ENCODE measurements at regions not wholly inside any gene's neighbourhood (a gene's known extent, or its start where the extent isn't known, plus 50 kb on each side); places are given as distances from the start of the nearest gene placed in this dataset.

DNA sequence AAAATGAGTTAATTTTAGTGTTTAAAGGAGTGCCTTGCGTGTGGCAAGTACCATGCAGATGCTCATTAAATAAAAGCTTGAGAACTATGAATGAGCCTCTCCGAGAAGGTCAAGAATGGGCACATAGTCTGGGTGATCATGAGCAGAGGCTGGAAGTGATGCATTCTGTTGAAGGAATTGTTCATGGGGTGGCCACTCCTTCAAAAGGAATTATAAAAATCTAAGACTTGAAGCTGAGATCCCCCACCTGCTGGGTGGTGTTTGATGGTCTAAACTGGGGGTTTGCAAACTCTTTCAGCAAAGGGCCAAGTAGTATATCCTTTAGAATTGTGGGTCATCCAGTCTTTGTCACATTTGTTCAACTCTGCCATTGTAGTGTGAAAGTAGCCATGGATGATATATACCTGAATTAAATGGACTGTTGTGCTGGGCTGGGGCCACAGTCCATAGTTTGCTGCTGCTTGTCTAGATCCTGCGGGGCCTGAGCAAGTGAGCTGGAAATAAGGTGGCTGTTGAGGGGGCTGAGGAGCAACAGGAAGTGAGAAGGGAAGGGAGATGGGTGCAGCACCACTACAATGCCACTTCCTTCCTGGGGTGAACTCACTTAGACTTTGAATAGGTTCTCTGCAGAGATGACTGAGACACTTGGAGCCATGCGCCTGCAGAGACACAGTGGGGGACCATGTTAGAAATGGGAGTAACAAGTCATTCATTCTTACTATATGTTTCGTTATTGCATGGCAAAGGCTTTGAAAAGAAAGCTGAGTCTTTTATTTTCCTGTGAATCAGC lies 179.0 kb downstream of the SNX19 start:
- no peak for DNase-seq (ENCODE audit: low read depth, low spot score)
- TF ChIP-seq CTCF (conservative IDR thresholded peaks at IDR 0.05) = no peak
- Mint-ChIP-seq H3K9me3 (peaks cover 40% of the 10 kb centered on the region), H3K4me1 (peaks cover 11% of the 10 kb centered on the region), H3K4me3 (no peak overlapping the region), H3K27me3 (ENCODE audit: low read depth) (no peaks in the 10 kb centered on the region), H3K27ac (ENCODE audit: unreplicated experiment) (no peak overlapping the region), H3K36me3 (ENCODE audit: low read depth) (peaks cover 28% of the 10 kb centered on the region)

GRCh38 chr11:130737866-130738431 lies 178.3 kb downstream of the SNX19 start:
- Mint-ChIP-seq H3K9me3 (peaks cover 35% of the 10 kb centered on the region), H3K4me1 (peaks cover 11% of the 10 kb centered on the region), H3K36me3 (ENCODE audit: low read depth) (peaks cover 26% of the 10 kb centered on the region), H3K4me3 (no peak overlapping the region), H3K27me3 (ENCODE audit: low read depth) (no peaks in the 10 kb centered on the region), H3K27ac (ENCODE audit: unreplicated experiment) (no peak overlapping the region)
- no peak for TF ChIP-seq CTCF (conservative IDR thresholded peaks at IDR 0.05)
- no peak for DNase-seq (ENCODE audit: low read depth, low spot score)

DNA sequence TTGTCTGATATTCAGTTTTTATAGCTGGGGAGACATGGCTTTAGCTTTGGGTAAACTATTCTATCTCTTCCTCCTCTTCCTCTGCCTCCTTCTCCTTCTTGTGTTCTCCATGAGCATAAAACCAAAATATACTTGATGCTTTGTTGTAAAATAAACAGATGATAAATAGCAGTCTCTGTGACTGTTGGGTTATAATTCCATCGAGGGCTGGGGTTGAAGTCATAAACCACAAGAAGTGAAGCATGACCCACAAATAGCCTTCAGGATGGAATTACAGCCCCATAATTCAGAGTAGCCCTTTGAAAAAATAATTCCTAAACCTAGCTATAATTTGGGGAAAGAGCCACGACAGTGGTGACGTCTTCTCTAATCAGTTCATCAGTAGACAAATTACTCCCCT lies 177.7 kb downstream of the SNX19 start:
- Mint-ChIP-seq H3K9me3 (peaks cover 30% of the 10 kb centered on the region), H3K4me3 (no peak overlapping the region), H3K27me3 (ENCODE audit: low read depth) (no peaks in the 10 kb centered on the region), H3K36me3 (ENCODE audit: low read depth) (peaks cover 27% of the 10 kb centered on the region), H3K27ac (ENCODE audit: unreplicated experiment) (no peak overlapping the region), H3K4me1 (peaks cover 11% of the 10 kb centered on the region)
- no peak for DNase-seq (ENCODE audit: low read depth, low spot score)
- no peak for TF ChIP-seq CTCF (conservative IDR thresholded peaks at IDR 0.05)

DNA sequence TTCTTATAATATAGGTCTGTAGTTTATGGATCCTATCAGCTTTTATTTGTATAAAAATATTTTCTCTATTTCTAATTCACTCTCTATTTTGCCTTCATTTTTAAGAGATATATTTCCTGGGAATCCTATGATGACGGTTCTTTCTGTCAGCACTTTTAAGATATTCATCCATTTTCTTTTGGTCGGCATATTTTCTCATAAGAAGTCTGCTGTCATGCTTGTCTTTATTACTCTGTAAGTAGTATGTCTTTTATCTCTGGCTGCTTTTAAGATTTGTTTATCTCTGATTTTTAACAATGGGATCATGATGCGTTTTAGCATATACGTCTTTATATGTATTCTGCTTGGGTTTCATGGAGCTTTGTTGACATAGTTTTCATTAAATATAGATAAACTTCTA lies 175.5 kb downstream of the SNX19 start:
- TF ChIP-seq CTCF (conservative IDR thresholded peaks at IDR 0.05) = no peak
- DNase-seq (ENCODE audit: low read depth, low spot score) = no peak
- Mint-ChIP-seq H3K27me3 (ENCODE audit: low read depth) (no peaks in the 10 kb centered on the region), H3K4me3 (no peak overlapping the region), H3K27ac (ENCODE audit: unreplicated experiment) (no peak overlapping the region), H3K36me3 (ENCODE audit: low read depth) (peaks cover 18% of the 10 kb centered on the region), H3K4me1 (peaks cover 11% of the 10 kb centered on the region), H3K9me3 (peaks cover 20% of the 10 kb centered on the region)

- no peaks in the 10 kb centered on the region for H3K27me3 Mint-ChIP-seq (ENCODE audit: low read depth)
- peaks cover 22% of the 10 kb centered on the region for H3K9me3 Mint-ChIP-seq
- no peaks in the 10 kb centered on the region for H3K4me1 Mint-ChIP-seq
- no peak for DNase-seq (ENCODE audit: low read depth, low spot score)
- H3K27ac Mint-ChIP-seq (ENCODE audit: unreplicated experiment) = no peak overlapping the region
- no peak for TF ChIP-seq CTCF (conservative IDR thresholded peaks at IDR 0.05)
- H3K36me3 Mint-ChIP-seq (ENCODE audit: low read depth) = peaks cover 18% of the 10 kb centered on the region
- no peak overlapping the region for H3K4me3 Mint-ChIP-seq
These were observed 171.5 kb downstream of the SNX19 start for GRCh38 chr11:130744794-130745193.
